ENCODE measurements at regions not wholly inside any gene's neighbourhood (a gene's known extent, or its start where the extent isn't known, plus 50 kb on each side); places are given as distances from the start of the nearest gene placed in this dataset.

DNA sequence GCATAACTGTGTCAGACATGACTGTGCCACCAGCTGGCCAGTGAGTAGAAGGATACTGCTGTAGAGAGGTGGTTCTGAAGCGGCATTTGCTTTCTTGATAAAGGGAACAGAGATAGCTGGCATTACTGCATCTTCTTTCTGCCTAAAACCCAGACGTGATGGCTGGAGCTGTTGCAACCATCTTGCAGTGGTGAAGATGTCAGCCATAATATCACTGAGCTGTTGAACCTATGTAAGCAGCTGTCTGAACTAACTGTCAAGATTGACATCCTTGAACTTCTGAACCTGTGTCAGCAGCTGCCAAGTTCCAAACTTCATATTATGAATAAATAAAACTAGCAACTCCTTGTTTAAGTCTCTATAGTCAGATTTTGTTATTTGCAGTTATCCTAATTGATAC lies 88.9 kb upstream of the LNX1 start:
- H3K27ac ChIP-seq = no peak overlapping the region
- H3K4me3 ChIP-seq (ENCODE audit: low read depth, low read length) = no peak overlapping the region
- in situ Hi-C loops (cut with HindIII; ENCODE audit: low pct_ligation_motif_present, low sequenced_read_pairs) = no loop called here
- no peaks in the 10 kb centered on the region for H3K27me3 ChIP-seq (replicated peaks)
- no peaks in the 10 kb centered on the region for H3K36me3 ChIP-seq (replicated peaks)
- TF ChIP-seq, protein P1, sequence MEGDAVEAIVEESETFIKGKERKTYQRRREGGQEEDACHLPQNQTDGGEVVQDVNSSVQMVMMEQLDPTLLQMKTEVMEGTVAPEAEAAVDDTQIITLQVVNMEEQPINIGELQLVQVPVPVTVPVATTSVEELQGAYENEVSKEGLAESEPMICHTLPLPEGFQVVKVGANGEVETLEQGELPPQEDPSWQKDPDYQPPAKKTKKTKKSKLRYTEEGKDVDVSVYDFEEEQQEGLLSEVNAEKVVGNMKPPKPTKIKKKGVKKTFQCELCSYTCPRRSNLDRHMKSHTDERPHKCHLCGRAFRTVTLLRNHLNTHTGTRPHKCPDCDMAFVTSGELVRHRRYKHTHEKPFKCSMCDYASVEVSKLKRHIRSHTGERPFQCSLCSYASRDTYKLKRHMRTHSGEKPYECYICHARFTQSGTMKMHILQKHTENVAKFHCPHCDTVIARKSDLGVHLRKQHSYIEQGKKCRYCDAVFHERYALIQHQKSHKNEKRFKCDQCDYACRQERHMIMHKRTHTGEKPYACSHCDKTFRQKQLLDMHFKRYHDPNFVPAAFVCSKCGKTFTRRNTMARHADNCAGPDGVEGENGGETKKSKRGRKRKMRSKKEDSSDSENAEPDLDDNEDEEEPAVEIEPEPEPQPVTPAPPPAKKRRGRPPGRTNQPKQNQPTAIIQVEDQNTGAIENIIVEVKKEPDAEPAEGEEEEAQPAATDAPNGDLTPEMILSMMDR (IDR thresholded peaks at IDR 0.05; ENCODE audit: low read depth, low read length, missing control alignments) = no peak
- no peak for DNase-seq

DNA sequence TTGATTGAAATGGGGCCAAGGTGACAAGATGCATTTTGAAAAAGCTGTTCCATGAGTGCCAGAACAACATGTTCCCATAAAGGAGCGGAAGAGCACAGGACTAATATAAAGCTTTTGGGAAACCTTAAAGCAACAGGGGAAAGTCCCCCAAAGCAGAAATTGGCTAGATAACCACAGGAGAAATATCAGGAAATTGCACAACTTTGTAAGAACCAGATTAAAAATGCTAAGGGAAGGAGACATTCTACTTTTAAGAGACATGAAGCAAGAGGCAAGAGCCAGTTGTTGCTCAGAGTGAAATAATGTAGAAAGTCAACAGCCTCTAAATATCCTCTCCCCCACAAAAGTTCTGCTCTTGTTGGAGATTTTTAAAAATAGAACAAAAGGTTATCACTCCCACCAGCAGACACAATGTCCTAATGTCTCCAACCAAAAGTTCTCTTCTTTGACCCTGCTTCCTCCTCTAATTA lies 85.2 kb upstream of the LNX1 start:
- TF ChIP-seq, protein P1 (IDR thresholded peaks at IDR 0.05; ENCODE audit: low read depth, low read length, missing control alignments) = no peak
- in situ Hi-C loops (cut with HindIII; ENCODE audit: low pct_ligation_motif_present, low sequenced_read_pairs) = no loop called here
- DNase-seq = no peak
- no peak overlapping the region for H3K4me3 ChIP-seq (ENCODE audit: low read depth, low read length)
- peak overlapping the region; percentile 29 for H3K27ac ChIP-seq
- H3K36me3 ChIP-seq (replicated peaks) = no peaks in the 10 kb centered on the region
- no peaks in the 10 kb centered on the region for H3K27me3 ChIP-seq (replicated peaks)

DNA sequence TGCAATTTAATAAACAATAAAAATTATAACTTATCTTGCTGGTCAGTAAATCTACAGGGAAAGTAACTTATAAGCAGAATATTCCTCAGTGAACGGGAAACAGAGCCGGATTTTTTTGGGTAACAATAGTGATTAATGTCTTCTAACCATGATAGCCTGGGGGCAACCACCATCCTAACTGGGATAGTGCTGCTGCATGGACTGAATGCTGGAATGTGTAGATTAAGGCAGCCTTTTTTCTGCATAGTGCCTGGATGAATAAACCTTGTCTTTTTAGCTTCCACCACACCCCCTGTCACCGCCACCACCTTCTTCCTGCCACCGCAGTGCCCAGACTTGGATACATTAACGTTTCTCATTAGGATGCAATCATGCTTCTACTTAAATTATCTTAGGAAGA lies 83.6 kb upstream of the LNX1 start:
- no peaks in the 10 kb centered on the region for H3K36me3 ChIP-seq (replicated peaks)
- H3K4me3 ChIP-seq (ENCODE audit: low read depth, low read length) = no peak overlapping the region
- in situ Hi-C loops (cut with HindIII; ENCODE audit: low pct_ligation_motif_present, low sequenced_read_pairs) = no loop called here
- H3K27me3 ChIP-seq (replicated peaks) = no peaks in the 10 kb centered on the region
- no peak for DNase-seq
- H3K27ac ChIP-seq = no peak overlapping the region
- TF ChIP-seq, protein P1 (IDR thresholded peaks at IDR 0.05; ENCODE audit: low read depth, low read length, missing control alignments) = no peak

DNA sequence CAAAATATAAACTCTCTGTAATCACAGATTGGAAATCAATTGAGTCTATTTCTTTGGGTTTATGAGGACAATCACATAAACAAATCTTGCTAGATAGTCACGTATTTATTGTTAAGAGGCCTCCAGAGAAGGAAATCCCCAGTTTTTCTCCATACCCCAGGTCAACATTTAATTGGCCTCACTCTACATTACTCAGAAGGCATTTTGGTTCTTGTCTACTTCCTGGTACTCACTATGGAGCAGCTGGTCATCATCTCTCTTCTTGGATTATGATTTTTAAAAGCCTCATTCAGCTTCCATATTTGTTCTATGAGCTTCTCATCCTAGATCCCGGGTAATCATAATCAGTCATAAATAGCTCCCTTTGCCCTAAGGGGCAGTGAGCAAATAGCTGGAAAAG lies 81.6 kb upstream of the LNX1 start:
- TF ChIP-seq, protein P1 (IDR thresholded peaks at IDR 0.05; ENCODE audit: low read depth, low read length, missing control alignments) = no peak
- Histone ChIP-seq H3K27ac (no peak overlapping the region), H3K4me3 (ENCODE audit: low read depth, low read length) (no peak overlapping the region), H3K36me3 (replicated peaks) (no peaks in the 10 kb centered on the region), H3K27me3 (replicated peaks) (no peaks in the 10 kb centered on the region)
- DNase-seq = no peak
- in situ Hi-C loops (cut with HindIII; ENCODE audit: low pct_ligation_motif_present, low sequenced_read_pairs) = no loop called here

DNA sequence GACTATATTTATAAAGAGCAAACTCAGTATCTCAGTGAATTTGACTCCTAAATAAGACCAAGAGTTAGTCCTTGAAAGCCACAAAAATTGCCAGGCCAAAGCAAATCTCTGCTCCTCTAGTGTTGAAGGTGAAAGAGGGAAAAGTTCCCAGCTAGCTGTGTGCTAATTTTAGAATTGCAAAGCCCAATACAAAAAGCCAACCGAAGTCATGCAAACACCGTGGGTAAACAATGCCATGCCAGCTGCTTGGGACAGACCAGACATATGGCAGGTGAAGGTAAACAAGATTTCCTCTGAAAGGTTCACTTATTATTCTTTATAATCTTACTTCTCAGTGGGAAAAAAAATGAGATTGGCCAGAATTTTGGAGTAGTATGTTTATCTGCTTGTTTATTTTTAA lies 80.5 kb upstream of the LNX1 start:
- no peaks in the 10 kb centered on the region for H3K27me3 ChIP-seq (replicated peaks)
- in situ Hi-C loops (cut with HindIII; ENCODE audit: low pct_ligation_motif_present, low sequenced_read_pairs) = no loop called here
- H3K27ac ChIP-seq = no peak overlapping the region
- H3K4me3 ChIP-seq (ENCODE audit: low read depth, low read length) = no peak overlapping the region
- TF ChIP-seq, protein P1 (IDR thresholded peaks at IDR 0.05; ENCODE audit: low read depth, low read length, missing control alignments) = no peak
- no peak for DNase-seq
- no peaks in the 10 kb centered on the region for H3K36me3 ChIP-seq (replicated peaks)

DNA sequence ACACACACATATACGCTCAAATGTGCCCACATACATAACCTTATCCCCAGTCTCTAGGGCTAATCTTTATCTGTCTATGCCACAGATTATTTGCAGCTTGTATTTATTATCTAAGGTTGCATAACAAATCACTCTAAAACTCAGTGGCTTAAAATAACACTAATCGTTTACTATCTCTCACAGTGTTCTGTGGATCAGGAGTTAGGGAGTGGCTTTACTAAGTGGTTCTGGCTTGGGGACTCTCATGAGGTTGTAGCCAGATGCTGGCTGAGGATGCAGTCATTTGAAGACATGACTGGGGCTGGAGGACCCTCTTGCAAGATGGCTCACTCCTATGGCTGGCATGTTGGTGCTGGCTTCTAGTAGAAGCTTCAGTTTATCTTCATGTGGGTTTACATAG lies 68.5 kb upstream of the LNX1 start:
- in situ Hi-C loops (cut with HindIII; ENCODE audit: low pct_ligation_motif_present, low sequenced_read_pairs) = no loop called here

More for the DNA sequence above, 68.5 kb upstream of the LNX1 start:
- no peaks in the 10 kb centered on the region for H3K27me3 ChIP-seq (replicated peaks)
- no peak overlapping the region for H3K4me3 ChIP-seq (ENCODE audit: low read depth, low read length)
- TF ChIP-seq, protein P1 (IDR thresholded peaks at IDR 0.05; ENCODE audit: low read depth, low read length, missing control alignments) = no peak
- H3K27ac ChIP-seq = no peak overlapping the region
- no peaks in the 10 kb centered on the region for H3K36me3 ChIP-seq (replicated peaks)
- no peak for DNase-seq

Data from brain microvascular endothelial cell (primary cell).